ENCODE measurements at regions not wholly inside any gene's neighbourhood (a gene's known extent, or its start where the extent isn't known, plus 50 kb on each side); places are given as distances from the start of the nearest gene placed in this dataset.
A peak's percentile ranks its signal among the peaks of the same experiment; 100 is the strongest.

GRCh38 chr16:80002261-80002660 is 401.7 kb upstream of the MAF start:
- CTCF ChIA-PET, result interaction anchor here (0.6 to 1.0 kb wide), 2 partner anchors 8 to 13 kb away, joined by 3 to 4 read pairs; no protein-coding TSS in a partner anchor
- TF ChIP-seq CTCF (IDR thresholded peaks at IDR 0.05; ENCODE audit: insufficient read depth, low read depth, low read length), result no peak
- POLR2A ChIA-PET, result no interaction called here

GRCh38 chr16:79998143-79998542 is 397.6 kb upstream of the MAF start:
- Histone ChIP-seq H3K4me3 (ENCODE audit: low read depth, low read length) (no peak overlapping the region), H3K36me3 (ENCODE audit: control insufficient read depth, insufficient read depth, low read length) (no peaks in the 10 kb centered on the region), H3K27me3 (ENCODE audit: control insufficient read depth, insufficient read depth, low read length) (no peaks in the 10 kb centered on the region)
- ChIA-PET POLR2A (no interaction called here), CTCF (interaction anchor here (1.2 to 3.0 kb wide), 5 partner anchors 9 to 371 kb away, joined by 3 to 23 read pairs (median 7); no protein-coding TSS in a partner anchor)
- no peak for TF ChIP-seq CTCF (IDR thresholded peaks at IDR 0.05; ENCODE audit: insufficient read depth, low read depth, low read length)
- DNase-seq (ENCODE audit: low read depth), result no peak

More at GRCh38 chr16:80002261-80002660, 401.7 kb upstream of the MAF start:
- Histone ChIP-seq H3K4me3 (ENCODE audit: low read depth, low read length) (no peak overlapping the region), H3K27me3 (ENCODE audit: control insufficient read depth, insufficient read depth, low read length) (no peaks in the 10 kb centered on the region), H3K36me3 (ENCODE audit: control insufficient read depth, insufficient read depth, low read length) (no peaks in the 10 kb centered on the region)
- no peak for DNase-seq (ENCODE audit: low read depth)

GRCh38 chr16:79997257-79997656 is 396.7 kb upstream of the MAF start:
- TF ChIP-seq CTCF (IDR thresholded peaks at IDR 0.05; ENCODE audit: insufficient read depth, low read depth, low read length), result peak; percentile 62
- Histone ChIP-seq H3K4me3 (ENCODE audit: low read depth, low read length) (no peak overlapping the region), H3K27me3 (ENCODE audit: control insufficient read depth, insufficient read depth, low read length) (no peaks in the 10 kb centered on the region), H3K36me3 (ENCODE audit: control insufficient read depth, insufficient read depth, low read length) (no peaks in the 10 kb centered on the region)
- ChIA-PET POLR2A (no interaction called here), CTCF (interaction anchor here (0.6 to 3.0 kb wide), 11 partner anchors 10 to 462 kb away, joined by 3 to 23 read pairs (median 4); no protein-coding TSS in a partner anchor)
- DNase-seq (ENCODE audit: low read depth), result no peak

GRCh38 chr16:79996321-79996720 is 395.8 kb upstream of the MAF start:
- no peak for TF ChIP-seq CTCF (IDR thresholded peaks at IDR 0.05; ENCODE audit: insufficient read depth, low read depth, low read length)
- POLR2A ChIA-PET, result no interaction called here
- no peak for DNase-seq (ENCODE audit: low read depth)
- CTCF ChIA-PET, result interaction anchor here (0.6 to 2.9 kb wide), 7 partner anchors 9 to 463 kb away, joined by 3 to 23 read pairs (median 4); no protein-coding TSS in a partner anchor
- Histone ChIP-seq H3K36me3 (ENCODE audit: control insufficient read depth, insufficient read depth, low read length) (no peaks in the 10 kb centered on the region), H3K4me3 (ENCODE audit: low read depth, low read length) (no peak overlapping the region), H3K27me3 (ENCODE audit: control insufficient read depth, insufficient read depth, low read length) (no peaks in the 10 kb centered on the region)

GRCh38 chr16:79995315-79995714 is 394.8 kb upstream of the MAF start:
- TF ChIP-seq CTCF (IDR thresholded peaks at IDR 0.05; ENCODE audit: insufficient read depth, low read depth, low read length), result no peak
- Histone ChIP-seq H3K4me3 (ENCODE audit: low read depth, low read length) (no peak overlapping the region), H3K27me3 (ENCODE audit: control insufficient read depth, insufficient read depth, low read length) (no peaks in the 10 kb centered on the region), H3K36me3 (ENCODE audit: control insufficient read depth, insufficient read depth, low read length) (no peaks in the 10 kb centered on the region)
- ChIA-PET CTCF (interaction anchor here (0.5 to 0.9 kb wide), 2 partner anchors 12 to 365 kb away, joined by 3 read pairs; no protein-coding TSS in a partner anchor), POLR2A (no interaction called here)
- no peak for DNase-seq (ENCODE audit: low read depth)

Measured in BJ (cell line).